ENCODE measurements at regions not wholly inside any gene's neighbourhood (a gene's known extent, or its start where the extent isn't known, plus 50 kb on each side); places are given as distances from the start of the nearest gene placed in this dataset.

GRCh38 chr7:114021135-114021534 is 102.3 kb upstream of the PPP1R3A start:
- Histone ChIP-seq H3K36me3 (replicated peaks in 1 of 2; ENCODE audit: control insufficient read depth in 1 of 2, insufficient read depth in 2 of 2, low read length in 2 of 2) (no peaks in the 10 kb centered on the region), H3K4me1 (ENCODE audit: control insufficient read depth in 1 of 2, insufficient read depth in 2 of 2, low read length in 2 of 2) (no peaks in the 10 kb centered on the region), H3K9ac (ENCODE audit: insufficient read depth, low read length, poor library complexity, severe bottlenecking) (no peak overlapping the region), H2AFZ (ENCODE audit: insufficient read depth, low read depth, low read length, poor library complexity, severe bottlenecking) (no peak overlapping the region), H3K9me3 (replicated peaks in 1 of 2; ENCODE audit: control insufficient read depth in 1 of 2, insufficient read depth in 1 of 2, low read length in 2 of 2) (no peaks in the 10 kb centered on the region), H3K79me2 (ENCODE audit: insufficient read depth, low read length) (no peaks in the 10 kb centered on the region), H4K20me1 (ENCODE audit: insufficient read depth, low read length) (no peaks in the 10 kb centered on the region), H3K27me3 (ENCODE audit: control insufficient read depth in 2 of 2, insufficient read depth in 2 of 2, low read length in 2 of 2) (no peaks in the 10 kb centered on the region), H3K4me3 (replicated peaks in 1 of 3; ENCODE audit: low read depth in 2 of 3, low read length in 3 of 3) (no peak overlapping the region), H3K27ac (ENCODE audit: low read depth in 1 of 2, low read length in 2 of 2) (no peak overlapping the region), H3K4me2 (replicated peaks; ENCODE audit: extremely low read depth, low read length, poor library complexity, severe bottlenecking) (no peak overlapping the region)
- no peak overlapping the region for H3K27ac Mint-ChIP-seq
- no peaks in the 10 kb centered on the region for H3K36me3 Mint-ChIP-seq
- H3K4me3 Mint-ChIP-seq = no peak overlapping the region
- H3K27me3 Mint-ChIP-seq (ENCODE audit: low read depth in 3 of 3) = peaks cover 0 to 6% (median 2%) of the 10 kb centered on the region in 3 donors
- no peaks in the 10 kb centered on the region for H3K4me1 Mint-ChIP-seq
- DNase-seq = no peak
- no peak for TF ChIP-seq CTCF (IDR thresholded peaks at IDR 0.05)
- no CpG with 5 or more reads among the region's 3 CpGs for WGBS (ENCODE audit: insufficient coverage)
- H3K9me3 Mint-ChIP-seq = no peaks in the 10 kb centered on the region
- intact Hi-C loops (cut with micrococcal nuclease) = no loop called here

DNA sequence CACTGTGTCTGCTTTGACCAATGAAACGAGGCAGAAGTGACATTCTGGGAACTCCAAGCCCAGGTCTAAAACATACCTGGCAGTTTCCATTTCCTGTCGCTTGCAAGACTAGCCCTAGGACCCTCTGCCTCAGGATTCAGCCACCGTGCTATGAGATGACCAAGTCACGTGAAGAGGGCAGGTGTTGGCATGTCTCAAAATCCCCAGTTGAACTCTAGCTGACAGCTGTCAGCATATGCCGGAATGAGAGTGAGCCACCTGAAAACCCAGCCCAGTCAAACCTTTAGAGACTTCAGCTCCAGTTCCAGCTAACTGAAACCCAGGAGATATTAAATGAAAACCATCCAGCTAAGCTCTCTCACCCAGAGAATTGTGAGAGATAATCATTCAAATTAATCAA is 89.9 kb upstream of the PPP1R3A start:
- no peaks in the 10 kb centered on the region for H3K36me3 Mint-ChIP-seq
- Histone ChIP-seq H3K4me1 (ENCODE audit: control insufficient read depth in 1 of 2, insufficient read depth in 2 of 2, low read length in 2 of 2) (no peaks in the 10 kb centered on the region), H3K27me3 (ENCODE audit: control insufficient read depth in 2 of 2, insufficient read depth in 2 of 2, low read length in 2 of 2) (no peaks in the 10 kb centered on the region), H3K4me2 (replicated peaks; ENCODE audit: extremely low read depth, low read length, poor library complexity, severe bottlenecking) (no peak overlapping the region), H3K27ac (ENCODE audit: low read depth in 1 of 2, low read length in 2 of 2) (no peak overlapping the region), H3K79me2 (ENCODE audit: insufficient read depth, low read length) (no peaks in the 10 kb centered on the region), H3K9ac (ENCODE audit: insufficient read depth, low read length, poor library complexity, severe bottlenecking) (no peak overlapping the region), H3K36me3 (replicated peaks in 1 of 2; ENCODE audit: control insufficient read depth in 1 of 2, insufficient read depth in 2 of 2, low read length in 2 of 2) (no peaks in the 10 kb centered on the region), H4K20me1 (ENCODE audit: insufficient read depth, low read length) (no peaks in the 10 kb centered on the region), H3K9me3 (replicated peaks in 1 of 2; ENCODE audit: control insufficient read depth in 1 of 2, insufficient read depth in 1 of 2, low read length in 2 of 2) (no peaks in the 10 kb centered on the region), H3K4me3 (replicated peaks in 1 of 3; ENCODE audit: low read depth in 2 of 3, low read length in 3 of 3) (no peak overlapping the region), H2AFZ (ENCODE audit: insufficient read depth, low read depth, low read length, poor library complexity, severe bottlenecking) (no peak overlapping the region)
- no peak overlapping the region for H3K4me3 Mint-ChIP-seq
- TF ChIP-seq CTCF (IDR thresholded peaks at IDR 0.05) = no peak
- H3K9me3 Mint-ChIP-seq = peaks cover 0 to 4% (median 2%) of the 10 kb centered on the region in 7 donors
- H3K27me3 Mint-ChIP-seq (ENCODE audit: low read depth in 3 of 3) = peaks cover 0 to 1% (median 0%) of the 10 kb centered on the region in 3 donors
- no peak overlapping the region for H3K27ac Mint-ChIP-seq
- H3K4me1 Mint-ChIP-seq = no peaks in the 10 kb centered on the region
- intact Hi-C loops (cut with micrococcal nuclease) = no loop called here
- DNase-seq = no peak
- WGBS (ENCODE audit: insufficient coverage) = 94% methylated on average over 5 of the region's 5 CpGs
